Lower lobe of right lung (tissue), 2 donors: ENCODE measurements at regions not wholly inside any gene's neighbourhood (a gene's known extent, or its start where the extent isn't known, plus 50 kb on each side); places are given as distances from the start of the nearest gene placed in this dataset.

Source experiments
- ATAC-seq, 2 donors: fragments of 200-7000 bp; cut with Tn5 transposase; one replicate each; pipeline ENCODE4 v1.9.1; 2020 to 2022; ENCODE audit warnings: mild to moderate bottlenecking in 2 of 2, moderate library complexity in 2 of 2
- DNase-seq: peaks from one replicate; pipeline ENCODE4 v3.0.0-alpha.2; 2020
- H3K27ac ChIP-seq: fragments of 200-600 bp; one replicate; pipeline ENCODE4 v1.8.0; 2022
- H3K27me3 ChIP-seq: fragments of 200-600 bp; one replicate; pipeline ENCODE4 v1.8.0; 2022; ENCODE audit warnings: low read depth
- H3K36me3 ChIP-seq: fragments of 200-600 bp; one replicate; pipeline ENCODE4 v1.8.0; 2022; ENCODE audit warnings: mild to moderate bottlenecking
- H3K4me1 ChIP-seq: fragments of 200-600 bp; one replicate; pipeline ENCODE4 v1.8.0; 2022
- H3K4me3 ChIP-seq: fragments of 200-600 bp; one replicate; pipeline ENCODE4 v1.8.0; 2022; ENCODE audit warnings: mild to moderate bottlenecking
- H3K9me3 ChIP-seq: fragments of 200-600 bp; one replicate; pipeline ENCODE4 v1.8.0; 2022
- CTCF ChIP-seq: fragments of 200-600 bp; IDR thresholded peaks from one replicate; pipeline ENCODE4 v1.8.0; 2022; ENCODE audit warnings: antibody characterized with exemption, mild to moderate bottlenecking
- intact Hi-C: fragments of 100-400 bp; cut with DNase I; formaldehyde crosslinking; loops from one replicate; pipeline ENCODE4 v1.11.0; 2022
- donor health status: DM: no; HTN: yes; CAD: no; lungs with severe emphysema.

- DNase-seq (no peak), ATAC-seq (no peak)
- Histone ChIP-seq H3K27ac (no peak overlapping the region), H3K36me3 (no peaks in the 10 kb centered on the region), H3K9me3 (no peaks in the 10 kb centered on the region), H3K4me3 (no peak overlapping the region), H3K4me1 (no peaks in the 10 kb centered on the region), H3K27me3 (peaks cover 7% of the 10 kb centered on the region)
- intact Hi-C loops: no loop called here
- TF ChIP-seq CTCF: no peak
Measured at GRCh38 chr6:165895421-165896165, 232.6 kb upstream of the PDE10A start.

GRCh38 chr6:165894171-165894825 is 231.3 kb upstream of the PDE10A start:
- H3K27ac ChIP-seq: no peak overlapping the region
- no peaks in the 10 kb centered on the region for H3K9me3 ChIP-seq
- H3K36me3 ChIP-seq: no peaks in the 10 kb centered on the region
- no peaks in the 10 kb centered on the region for H3K4me1 ChIP-seq
- peaks cover 7% of the 10 kb centered on the region for H3K27me3 ChIP-seq
- ATAC-seq: no peak
- TF ChIP-seq CTCF: no peak
- intact Hi-C loops: no loop called here
- H3K4me3 ChIP-seq: no peak overlapping the region
- DNase-seq: no peak

- no peak for TF ChIP-seq CTCF
- no peak for ATAC-seq
- DNase-seq: no peak
- intact Hi-C loops: no loop called here
- H3K9me3 ChIP-seq: no peaks in the 10 kb centered on the region
- H3K36me3 ChIP-seq: no peaks in the 10 kb centered on the region
- H3K27me3 ChIP-seq: peaks cover 7% of the 10 kb centered on the region
- H3K27ac ChIP-seq: no peak overlapping the region
- H3K4me1 ChIP-seq: no peaks in the 10 kb centered on the region
- H3K4me3 ChIP-seq: no peak overlapping the region
Measured at GRCh38 chr6:165893431-165893830, 230.4 kb upstream of the PDE10A start.

GRCh38 chr6:165891320-165891719 is 228.3 kb upstream of the PDE10A start:
- intact Hi-C loops: no loop called here
- no peak for ATAC-seq
- Histone ChIP-seq H3K4me1 (no peaks in the 10 kb centered on the region), H3K27ac (no peak overlapping the region), H3K36me3 (no peaks in the 10 kb centered on the region), H3K27me3 (peaks cover 7% of the 10 kb centered on the region), H3K9me3 (no peaks in the 10 kb centered on the region), H3K4me3 (no peak overlapping the region)
- DNase-seq: no peak
- TF ChIP-seq CTCF: no peak

GRCh38 chr6:165890404-165890735 is 227.3 kb upstream of the PDE10A start:
- no peaks in the 10 kb centered on the region for H3K36me3 ChIP-seq
- no peaks in the 10 kb centered on the region for H3K9me3 ChIP-seq
- H3K4me3 ChIP-seq: no peak overlapping the region
- TF ChIP-seq CTCF: no peak
- DNase-seq: no peak
- H3K4me1 ChIP-seq: no peaks in the 10 kb centered on the region
- ATAC-seq: no peak
- no peak overlapping the region for H3K27ac ChIP-seq
- peaks cover 7% of the 10 kb centered on the region for H3K27me3 ChIP-seq
- intact Hi-C loops: no loop called here
